SK-N-SH treated with all-trans-retinoic acid at 6 μM for 48 hours (cell line): ENCODE measurements at regions not wholly inside any gene's neighbourhood (a gene's known extent, or its start where the extent isn't known, plus 50 kb on each side); places are given as distances from the start of the nearest gene placed in this dataset.

Source experiments
- ATAC-seq: fragments of 200-7000 bp; cut with Tn5 transposase; 3 replicates; pipeline ENCODE4 v1.9.1; 2020; ENCODE audit warnings: mild to moderate bottlenecking, moderate library complexity
- ARNTL ChIP-seq: fragments of 450-650 bp; formaldehyde crosslinking; IDR thresholded peaks from 2 replicates; pipeline ENCODE4 v1.5.0; 2020; ENCODE audit warnings: low read depth, mild to moderate bottlenecking, moderate library complexity, borderline replicate concordance
- BACH2 ChIP-seq: fragments of 250-450 bp; sonication (Bioruptor Pico); IDR thresholded peaks from 2 replicates; pipeline ENCODE4 v1.9.0; 2021; ENCODE audit warnings: mild to moderate bottlenecking, borderline replicate concordance
- CSDC2 ChIP-seq: fragments of 250-450 bp; sonication (Bioruptor Pico); IDR thresholded peaks from 2 replicates; pipeline ENCODE4 v1.5.0; 2020; ENCODE audit warnings: mild to moderate bottlenecking, moderate library complexity
- CSRNP3 ChIP-seq: fragments of 250-450 bp; sonication (Bioruptor Pico); IDR thresholded peaks from 2 replicates; pipeline ENCODE4 v1.5.1; 2021; ENCODE audit warnings: mild to moderate bottlenecking, moderate library complexity
- ESRRG ChIP-seq: fragments of 250-450 bp; sonication (Bioruptor Pico); IDR thresholded peaks from 2 replicates; pipeline ENCODE4 v1.6.1; 2021; ENCODE audit warnings: mild to moderate bottlenecking
- GLIS3 ChIP-seq: fragments of 250-450 bp; sonication (Bioruptor Pico); IDR thresholded peaks from 2 replicates; pipeline ENCODE4 v1.5.0; 2020; ENCODE audit warnings: mild to moderate bottlenecking, moderate library complexity
- ISL1 ChIP-seq: fragments of 250-450 bp; sonication (Bioruptor Pico); IDR thresholded peaks from 2 replicates; pipeline ENCODE4 v2.1.2; 2022; ENCODE audit warnings: mild to moderate bottlenecking, moderate library complexity
- OSR1 ChIP-seq: fragments of 250-450 bp; sonication (Bioruptor Pico); IDR thresholded peaks from 2 replicates; pipeline ENCODE4 v1.8.0; 2022; ENCODE audit warnings: moderate library complexity, mild to moderate bottlenecking, inconsistent platforms
- PATZ1 ChIP-seq: fragments of 250-450 bp; sonication (Bioruptor Pico); IDR thresholded peaks from 2 replicates; pipeline ENCODE4 v1.8.0; 2020; ENCODE audit warnings: mild to moderate bottlenecking, moderate library complexity, borderline replicate concordance
- PPARA ChIP-seq: fragments of 250-450 bp; sonication (Bioruptor Pico); IDR thresholded peaks from 2 replicates; pipeline ENCODE4 v1.5.0; 2020; ENCODE audit warnings: mild to moderate bottlenecking, borderline replicate concordance
- RARB ChIP-seq: fragments of 250-450 bp; sonication (Bioruptor Pico); IDR thresholded peaks from 2 replicates; pipeline ENCODE4 v1.8.0; 2021; ENCODE audit warnings: mild to moderate bottlenecking, moderate library complexity
- SNAI2 ChIP-seq: fragments of 250-450 bp; sonication (Bioruptor Pico); IDR thresholded peaks from 2 replicates; pipeline ENCODE4 v1.5.0; 2020; ENCODE audit warnings: mild to moderate bottlenecking, moderate library complexity
- TOX ChIP-seq: fragments of 250-450 bp; sonication (Bioruptor Pico); IDR thresholded peaks from 2 replicates; pipeline ENCODE4 v1.8.0; 2021; ENCODE audit warnings: mild to moderate bottlenecking, moderate library complexity, borderline replicate concordance
- ZC3H10 ChIP-seq: fragments of 250-450 bp; sonication (Bioruptor Pico); IDR thresholded peaks from 2 replicates; pipeline ENCODE4 v1.5.1; 2021; ENCODE audit warnings: mild to moderate bottlenecking, moderate library complexity
- ZFP3 ChIP-seq: fragments of 250-450 bp; sonication (Bioruptor Pico); IDR thresholded peaks from 2 replicates; pipeline ENCODE4 v1.5.0; 2020; ENCODE audit warnings: mild to moderate bottlenecking, moderate library complexity
- ZFP30 ChIP-seq: fragments of 450-650 bp; formaldehyde crosslinking; IDR thresholded peaks from 2 replicates; pipeline ENCODE4 v1.5.0; 2022; ENCODE audit warnings: mild to moderate bottlenecking, moderate library complexity
- ZNF565 ChIP-seq: fragments of 450-650 bp; formaldehyde crosslinking; conservative IDR thresholded peaks from 2 replicates; pipeline ENCODE4 v1.5.0; 2020; ENCODE audit warnings: low read depth, mild to moderate bottlenecking, moderate library complexity
- ZNF70 ChIP-seq: fragments of 450-650 bp; formaldehyde crosslinking; IDR thresholded peaks from 2 replicates; pipeline ENCODE4 v1.5.0; 2020; ENCODE audit warnings: mild to moderate bottlenecking, moderate library complexity
- ZNF8 ChIP-seq: fragments of 450-650 bp; formaldehyde crosslinking; IDR thresholded peaks from 2 replicates; pipeline ENCODE4 v1.5.0; 2020; ENCODE audit warnings: mild to moderate bottlenecking, moderate library complexity
- TF ChIP-seq, protein P1 (sequence below): fragments of 250-450 bp; sonication (Bioruptor Pico); IDR thresholded peaks from 2 replicates; pipeline ENCODE4 v1.8.0; 2021; ENCODE audit warnings: low read depth, mild to moderate bottlenecking, moderate library complexity, borderline replicate concordance
- TF ChIP-seq, protein P2 (sequence below): fragments of 250-450 bp; sonication (Bioruptor Pico); IDR thresholded peaks from 2 replicates; pipeline ENCODE4 v1.5.0; 2020; ENCODE audit warnings: mild to moderate bottlenecking, moderate library complexity
- TF ChIP-seq, protein P3 (sequence below): fragments of 250-450 bp; sonication (Bioruptor Pico); IDR thresholded peaks from 2 replicates; pipeline ENCODE4 v1.5.1; 2020; ENCODE audit warnings: low read depth, mild to moderate bottlenecking, moderate library complexity

GRCh38 chr6:16871047-16871446 is 109.8 kb upstream of the ATXN1 start:
- ATAC-seq, result no peak
- no peak for TF ChIP-seq ZNF70 (CRISPR knock-in tag)
- TF ChIP-seq, protein P1, sequence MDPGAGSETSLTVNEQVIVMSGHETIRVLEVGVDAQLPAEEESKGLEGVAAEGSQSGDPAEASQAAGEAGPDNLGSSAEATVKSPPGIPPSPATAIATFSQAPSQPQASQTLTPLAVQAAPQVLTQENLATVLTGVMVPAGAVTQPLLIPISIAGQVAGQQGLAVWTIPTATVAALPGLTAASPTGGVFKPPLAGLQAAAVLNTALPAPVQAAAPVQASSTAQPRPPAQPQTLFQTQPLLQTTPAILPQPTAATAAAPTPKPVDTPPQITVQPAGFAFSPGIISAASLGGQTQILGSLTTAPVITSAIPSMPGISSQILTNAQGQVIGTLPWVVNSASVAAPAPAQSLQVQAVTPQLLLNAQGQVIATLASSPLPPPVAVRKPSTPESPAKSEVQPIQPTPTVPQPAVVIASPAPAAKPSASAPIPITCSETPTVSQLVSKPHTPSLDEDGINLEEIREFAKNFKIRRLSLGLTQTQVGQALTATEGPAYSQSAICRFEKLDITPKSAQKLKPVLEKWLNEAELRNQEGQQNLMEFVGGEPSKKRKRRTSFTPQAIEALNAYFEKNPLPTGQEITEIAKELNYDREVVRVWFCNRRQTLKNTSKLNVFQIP (CRISPR knock-in tag), result no peak
- no peak for TF ChIP-seq ZNF565 (CRISPR knock-in tag)
- TF ChIP-seq CSDC2 (CRISPR knock-in tag), result no peak
- no peak for TF ChIP-seq OSR1 (CRISPR knock-in tag)
- TF ChIP-seq RARB (CRISPR knock-in tag), result no peak
- TF ChIP-seq, protein P2, sequence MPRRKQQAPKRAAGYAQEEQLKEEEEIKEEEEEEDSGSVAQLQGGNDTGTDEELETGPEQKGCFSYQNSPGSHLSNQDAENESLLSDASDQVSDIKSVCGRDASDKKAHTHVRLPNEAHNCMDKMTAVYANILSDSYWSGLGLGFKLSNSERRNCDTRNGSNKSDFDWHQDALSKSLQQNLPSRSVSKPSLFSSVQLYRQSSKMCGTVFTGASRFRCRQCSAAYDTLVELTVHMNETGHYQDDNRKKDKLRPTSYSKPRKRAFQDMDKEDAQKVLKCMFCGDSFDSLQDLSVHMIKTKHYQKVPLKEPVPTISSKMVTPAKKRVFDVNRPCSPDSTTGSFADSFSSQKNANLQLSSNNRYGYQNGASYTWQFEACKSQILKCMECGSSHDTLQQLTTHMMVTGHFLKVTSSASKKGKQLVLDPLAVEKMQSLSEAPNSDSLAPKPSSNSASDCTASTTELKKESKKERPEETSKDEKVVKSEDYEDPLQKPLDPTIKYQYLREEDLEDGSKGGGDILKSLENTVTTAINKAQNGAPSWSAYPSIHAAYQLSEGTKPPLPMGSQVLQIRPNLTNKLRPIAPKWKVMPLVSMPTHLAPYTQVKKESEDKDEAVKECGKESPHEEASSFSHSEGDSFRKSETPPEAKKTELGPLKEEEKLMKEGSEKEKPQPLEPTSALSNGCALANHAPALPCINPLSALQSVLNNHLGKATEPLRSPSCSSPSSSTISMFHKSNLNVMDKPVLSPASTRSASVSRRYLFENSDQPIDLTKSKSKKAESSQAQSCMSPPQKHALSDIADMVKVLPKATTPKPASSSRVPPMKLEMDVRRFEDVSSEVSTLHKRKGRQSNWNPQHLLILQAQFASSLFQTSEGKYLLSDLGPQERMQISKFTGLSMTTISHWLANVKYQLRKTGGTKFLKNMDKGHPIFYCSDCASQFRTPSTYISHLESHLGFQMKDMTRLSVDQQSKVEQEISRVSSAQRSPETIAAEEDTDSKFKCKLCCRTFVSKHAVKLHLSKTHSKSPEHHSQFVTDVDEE, result no peak
- TF ChIP-seq ZNF8 (CRISPR knock-in tag), result no peak
- no peak for TF ChIP-seq SNAI2 (CRISPR knock-in tag)
- no peak for TF ChIP-seq ZC3H10

DNA sequence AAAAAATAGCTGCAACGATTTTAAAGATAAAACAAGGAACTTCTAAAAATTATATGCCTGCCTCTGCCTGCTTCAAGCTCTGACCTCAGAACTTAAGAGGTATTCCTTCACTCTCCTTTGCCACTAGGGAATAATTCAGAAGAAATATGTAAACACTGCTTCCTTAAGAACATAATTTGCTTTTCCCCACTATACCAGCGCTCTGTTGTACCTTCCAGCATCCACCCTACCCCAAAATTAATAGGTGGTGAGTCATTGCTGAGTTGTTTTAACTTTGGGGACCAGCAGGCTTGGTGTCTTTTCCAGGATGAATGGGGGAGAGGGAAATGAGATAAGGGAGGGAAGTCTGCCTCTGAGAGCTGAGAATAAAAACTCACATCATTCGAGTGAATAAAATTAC is 107.7 kb upstream of the ATXN1 start:
- ATAC-seq, result peak; percentile 30; the same call in 1 of the 3 replicates
- TF ChIP-seq ZFP30 (CRISPR knock-in tag) (no peak), GLIS3 (no peak), TOX (CRISPR knock-in tag) (no peak), OSR1 (CRISPR knock-in tag) (no peak), RARB (CRISPR knock-in tag) (no peak), BACH2 (CRISPR knock-in tag) (no peak), ZC3H10 (no peak), ZNF565 (CRISPR knock-in tag) (no peak), ZFP3 (no peak), PPARA (no peak), CSRNP3 (CRISPR knock-in tag) (no peak), ESRRG (no peak), PATZ1 (no peak), SNAI2 (CRISPR knock-in tag) (no peak), ISL1 (no peak), ARNTL (CRISPR knock-in tag) (no peak)
- TF ChIP-seq, protein P1 (CRISPR knock-in tag), result no peak
- TF ChIP-seq, protein P3, sequence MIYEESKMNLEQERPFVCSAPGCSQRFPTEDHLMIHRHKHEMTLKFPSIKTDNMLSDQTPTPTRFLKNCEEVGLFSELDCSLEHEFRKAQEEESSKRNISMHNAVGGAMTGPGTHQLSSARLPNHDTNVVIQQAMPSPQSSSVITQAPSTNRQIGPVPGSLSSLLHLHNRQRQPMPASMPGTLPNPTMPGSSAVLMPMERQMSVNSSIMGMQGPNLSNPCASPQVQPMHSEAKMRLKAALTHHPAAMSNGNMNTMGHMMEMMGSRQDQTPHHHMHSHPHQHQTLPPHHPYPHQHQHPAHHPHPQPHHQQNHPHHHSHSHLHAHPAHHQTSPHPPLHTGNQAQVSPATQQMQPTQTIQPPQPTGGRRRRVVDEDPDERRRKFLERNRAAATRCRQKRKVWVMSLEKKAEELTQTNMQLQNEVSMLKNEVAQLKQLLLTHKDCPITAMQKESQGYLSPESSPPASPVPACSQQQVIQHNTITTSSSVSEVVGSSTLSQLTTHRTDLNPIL (CRISPR knock-in tag), result no peak
- TF ChIP-seq, protein P2, result no peak
